DMS79 (cell line): ENCODE measurements at regions not wholly inside any gene's neighbourhood (a gene's known extent, or its start where the extent isn't known, plus 50 kb on each side); places are given as distances from the start of the nearest gene placed in this dataset.

Experiments used
- DNase-seq: peaks from one replicate; lab custom pipeline; 2025; lab: John Stamatoyannopoulos, UW

- DNase-seq = no peak
Observed at GRCh38 chr2:15795426-15795825, 144.9 kb upstream of the MYCN start.

- DNase-seq = no peak
Observed at GRCh38 chr2:15796167-15796942, 144.0 kb upstream of the MYCN start.

- no peak for DNase-seq
Observed at GRCh38 chr2:15797231-15797938, 143.0 kb upstream of the MYCN start.

GRCh38 chr2:15797939-15798281 is 142.4 kb upstream of the MYCN start:
- no peak for DNase-seq

- no peak for DNase-seq
Observed at GRCh38 chr2:15798701-15799431, 141.5 kb upstream of the MYCN start.

- no peak for DNase-seq
Observed at GRCh38 chr2:15799432-15799827, 140.9 kb upstream of the MYCN start.

- DNase-seq = no peak
Observed at GRCh38 chr2:15800495-15801329, 139.6 kb upstream of the MYCN start.

GRCh38 chr2:15801439-15801838 is 138.9 kb upstream of the MYCN start:
- DNase-seq = no peak

- no peak for DNase-seq
Observed at GRCh38 chr2:15801904-15802303, 138.4 kb upstream of the MYCN start.

- no peak for DNase-seq
Observed at GRCh38 chr2:15802657-15803542, 137.4 kb upstream of the MYCN start.

GRCh38 chr2:15803543-15804245 is 136.7 kb upstream of the MYCN start:
- no peak for DNase-seq

GRCh38 chr2:15804246-15804619 is 136.1 kb upstream of the MYCN start:
- no peak for DNase-seq

GRCh38 chr2:15804691-15805090 is 135.7 kb upstream of the MYCN start:
- DNase-seq = no peak

- no peak for DNase-seq
Observed at GRCh38 chr2:15805206-15805605, 135.1 kb upstream of the MYCN start.

GRCh38 chr2:15805772-15806171 is 134.6 kb upstream of the MYCN start:
- DNase-seq = no peak

- no peak for DNase-seq
Observed at GRCh38 chr2:15806801-15807417, 133.4 kb upstream of the MYCN start.

GRCh38 chr2:15807418-15808203 is 132.7 kb upstream of the MYCN start:
- DNase-seq = no peak

- DNase-seq = no peak
Observed at GRCh38 chr2:15808204-15808910, 132.0 kb upstream of the MYCN start.

GRCh38 chr2:15808944-15809343 is 131.4 kb upstream of the MYCN start:
- no peak for DNase-seq
